Upper lobe of right lung (tissue), 1 donor: ENCODE measurements at regions not wholly inside any gene's neighbourhood (a gene's known extent, or its start where the extent isn't known, plus 50 kb on each side); places are given as distances from the start of the nearest gene placed in this dataset.

ENCODE experiments used
- ATAC-seq: fragments of 200-7000 bp; cut with Tn5 transposase; one replicate; pipeline ENCODE4 v1.9.1; 2020; ENCODE audit warnings: mild to moderate bottlenecking, moderate library complexity
- DNase-seq: peaks from one replicate; pipeline ENCODE4 v3.0.0-alpha.2; 2020
- H3K27ac ChIP-seq: fragments of 200-600 bp; one replicate; pipeline ENCODE4 v1.8.0; 2022
- H3K27me3 ChIP-seq: fragments of 200-600 bp; one replicate; pipeline ENCODE4 v1.8.0; 2022; ENCODE audit warnings: mild to moderate bottlenecking
- H3K36me3 ChIP-seq: fragments of 200-600 bp; one replicate; pipeline ENCODE4 v1.8.0; 2022
- H3K4me1 ChIP-seq: fragments of 200-600 bp; one replicate; pipeline ENCODE4 v1.8.0; 2022
- H3K4me3 ChIP-seq: fragments of 200-600 bp; one replicate; pipeline ENCODE4 v1.8.0; 2022; ENCODE audit warnings: mild to moderate bottlenecking
- H3K9me3 ChIP-seq: fragments of 200-600 bp; one replicate; pipeline ENCODE4 v1.8.0; 2022
- intact Hi-C: fragments of 100-400 bp; cut with DNase I; formaldehyde crosslinking; loops from one replicate; pipeline ENCODE4 v1.11.0; 2022
- TF ChIP-seq, protein P1 (sequence below): fragments of 200-600 bp; IDR thresholded peaks from one replicate; pipeline ENCODE4 v1.8.0; 2022; ENCODE audit warnings: antibody characterized with exemption
- donor health status: DM: no; HTN: yes; CAD: no; lungs with severe emphysema.

DNA sequence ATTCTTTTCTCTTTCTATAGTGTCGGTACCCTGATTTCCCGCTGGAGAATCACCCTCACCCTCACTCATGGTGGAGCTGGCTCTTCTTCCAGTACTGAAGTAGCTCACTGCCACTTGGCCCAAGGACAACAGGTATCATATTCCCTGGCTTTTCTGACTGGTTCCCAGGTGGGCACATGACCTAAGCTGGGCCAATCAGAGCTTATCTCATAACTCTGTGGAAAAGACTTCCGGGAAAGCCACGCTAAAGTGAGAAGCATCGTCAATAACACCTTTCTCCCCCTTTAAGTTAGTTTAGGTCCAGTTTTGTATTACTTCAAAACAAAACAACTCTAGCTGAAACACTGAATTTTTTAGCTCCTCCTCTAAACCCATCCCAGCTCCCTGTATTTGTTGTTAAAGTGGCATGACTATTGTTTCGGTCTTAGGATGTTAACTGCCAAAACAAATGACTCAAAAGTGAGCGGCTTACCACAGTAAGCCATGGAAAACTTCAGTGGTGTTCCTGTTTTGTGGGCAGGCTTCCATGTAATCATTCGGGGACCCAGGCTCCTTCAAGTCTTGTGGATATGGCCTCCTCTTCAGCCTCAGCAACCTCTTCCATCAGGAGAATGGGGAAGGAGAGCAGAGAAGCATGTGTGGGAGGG is 137.4 kb upstream of the DLX2 start:
- no peak for DNase-seq
- Histone ChIP-seq H3K4me3 (no peak overlapping the region), H3K27me3 (peaks cover 19% of the 10 kb centered on the region), H3K27ac (no peak overlapping the region), H3K36me3 (no peaks in the 10 kb centered on the region), H3K4me1 (peaks cover 5% of the 10 kb centered on the region), H3K9me3 (no peaks in the 10 kb centered on the region)
- TF ChIP-seq, protein P1, sequence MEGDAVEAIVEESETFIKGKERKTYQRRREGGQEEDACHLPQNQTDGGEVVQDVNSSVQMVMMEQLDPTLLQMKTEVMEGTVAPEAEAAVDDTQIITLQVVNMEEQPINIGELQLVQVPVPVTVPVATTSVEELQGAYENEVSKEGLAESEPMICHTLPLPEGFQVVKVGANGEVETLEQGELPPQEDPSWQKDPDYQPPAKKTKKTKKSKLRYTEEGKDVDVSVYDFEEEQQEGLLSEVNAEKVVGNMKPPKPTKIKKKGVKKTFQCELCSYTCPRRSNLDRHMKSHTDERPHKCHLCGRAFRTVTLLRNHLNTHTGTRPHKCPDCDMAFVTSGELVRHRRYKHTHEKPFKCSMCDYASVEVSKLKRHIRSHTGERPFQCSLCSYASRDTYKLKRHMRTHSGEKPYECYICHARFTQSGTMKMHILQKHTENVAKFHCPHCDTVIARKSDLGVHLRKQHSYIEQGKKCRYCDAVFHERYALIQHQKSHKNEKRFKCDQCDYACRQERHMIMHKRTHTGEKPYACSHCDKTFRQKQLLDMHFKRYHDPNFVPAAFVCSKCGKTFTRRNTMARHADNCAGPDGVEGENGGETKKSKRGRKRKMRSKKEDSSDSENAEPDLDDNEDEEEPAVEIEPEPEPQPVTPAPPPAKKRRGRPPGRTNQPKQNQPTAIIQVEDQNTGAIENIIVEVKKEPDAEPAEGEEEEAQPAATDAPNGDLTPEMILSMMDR, result no peak
- no peak for ATAC-seq
- intact Hi-C loops, result no loop called here

- Histone ChIP-seq H3K27ac (no peak overlapping the region), H3K36me3 (no peaks in the 10 kb centered on the region), H3K27me3 (peaks cover 10% of the 10 kb centered on the region), H3K4me3 (no peak overlapping the region), H3K4me1 (no peaks in the 10 kb centered on the region), H3K9me3 (no peaks in the 10 kb centered on the region)
- TF ChIP-seq, protein P1, result no peak
- no peak for ATAC-seq
- intact Hi-C loops, result no loop called here
- DNase-seq, result no peak
Observed at GRCh38 chr2:172241222-172241621, 138.5 kb upstream of the DLX2 start.

DNA sequence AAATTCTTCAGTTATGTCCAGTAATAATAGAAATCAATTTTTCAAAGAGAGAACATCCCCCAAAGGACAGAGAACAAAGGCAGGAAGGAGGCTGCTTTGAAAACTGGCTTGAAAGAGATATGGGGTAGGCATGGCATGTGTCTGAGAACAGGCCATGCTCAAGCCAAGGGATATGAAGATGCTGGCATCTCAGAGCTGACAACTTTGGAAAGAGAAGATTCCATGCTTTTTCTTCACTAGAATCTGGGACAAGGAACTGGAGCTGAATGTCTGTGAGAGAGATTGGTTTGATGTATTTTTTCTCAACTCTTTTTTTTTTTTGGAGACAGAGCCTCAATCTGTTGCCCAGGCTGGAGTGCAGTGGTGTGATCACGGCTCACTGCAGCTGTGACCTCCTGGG is 139.8 kb upstream of the DLX2 start:
- no peak for DNase-seq
- Histone ChIP-seq H3K27ac (no peak overlapping the region), H3K4me1 (no peaks in the 10 kb centered on the region), H3K36me3 (no peaks in the 10 kb centered on the region), H3K27me3 (no peaks in the 10 kb centered on the region), H3K4me3 (no peak overlapping the region), H3K9me3 (no peaks in the 10 kb centered on the region)
- TF ChIP-seq, protein P1, result no peak
- intact Hi-C loops, result no loop called here
- no peak for ATAC-seq

DNA sequence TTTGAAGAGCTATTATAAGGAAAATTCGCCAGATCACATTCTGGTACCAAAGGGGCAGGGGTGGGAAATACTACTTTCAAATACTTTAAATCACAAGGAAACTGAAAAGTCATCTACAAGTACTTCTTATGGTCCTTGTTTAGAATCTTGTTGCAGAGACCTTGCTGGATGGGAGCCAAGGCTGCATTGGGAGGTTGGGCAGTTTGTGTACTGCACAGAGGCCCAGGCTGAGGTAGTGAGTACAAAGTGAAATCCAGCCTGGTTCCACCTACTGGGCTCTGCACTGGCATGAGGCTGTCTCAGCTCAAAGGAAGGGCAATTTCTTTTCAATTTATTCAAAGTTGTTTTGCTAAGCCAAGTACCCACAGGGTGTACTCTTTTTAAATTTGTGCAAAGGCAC is 140.3 kb upstream of the DLX2 start:
- Histone ChIP-seq H3K9me3 (no peaks in the 10 kb centered on the region), H3K4me1 (no peaks in the 10 kb centered on the region), H3K27ac (no peak overlapping the region), H3K4me3 (no peak overlapping the region), H3K36me3 (no peaks in the 10 kb centered on the region), H3K27me3 (no peaks in the 10 kb centered on the region)
- intact Hi-C loops, result no loop called here
- TF ChIP-seq, protein P1, result no peak
- DNase-seq (no peak), ATAC-seq (peak; percentile 67)

GRCh38 chr2:172244419-172245130 is 141.9 kb upstream of the DLX2 start:
- Histone ChIP-seq H3K27ac (no peak overlapping the region), H3K36me3 (no peaks in the 10 kb centered on the region), H3K4me1 (no peaks in the 10 kb centered on the region), H3K27me3 (no peaks in the 10 kb centered on the region), H3K9me3 (no peaks in the 10 kb centered on the region), H3K4me3 (no peak overlapping the region)
- no peak for DNase-seq
- TF ChIP-seq, protein P1, result no peak
- ATAC-seq, result no peak
- intact Hi-C loops, result no loop called here
